Hepatocyte (in vitro differentiated cells): ENCODE measurements at regions not wholly inside any gene's neighbourhood (a gene's known extent, or its start where the extent isn't known, plus 50 kb on each side); places are given as distances from the start of the nearest gene placed in this dataset.

Source experiments
- DNase-seq: peaks from one replicate; pipeline ENCODE4 v3.0.0-alpha.2; 2016; ENCODE audit warnings: low spot score
- H2AFZ ChIP-seq: fragments of 200-600 bp; sonication (generic); 2 replicates; pipeline ENCODE4 v1.6.0; 2016; ENCODE audit warnings: antibody characterized with exemption, mild to moderate bottlenecking
- H3K27ac ChIP-seq: fragments of 200-600 bp; sonication (generic); 2 replicates; pipeline ENCODE4 v1.5.1; 2016; ENCODE audit warnings: mild to moderate bottlenecking
- H3K27me3 ChIP-seq: fragments of 200-600 bp; sonication (generic); 2 replicates; pipeline ENCODE4 v1.6.1; 2016
- H3K36me3 ChIP-seq: fragments of 200-600 bp; sonication (generic); replicated peaks from 2 replicates; pipeline ENCODE4 v1.5.1; 2016; ENCODE audit warnings: low read depth; ENCODE audit not compliant: insufficient read depth
- H3K4me1 ChIP-seq: fragments of 200-600 bp; sonication (generic); 2 replicates; pipeline ENCODE4 v1.5.1; 2016; ENCODE audit warnings: mild to moderate bottlenecking, moderate library complexity; ENCODE audit not compliant: insufficient read depth
- H3K4me2 ChIP-seq: fragments of 200-600 bp; sonication (generic); 2 replicates; pipeline ENCODE4 v1.6.0; 2016
- H3K4me3 ChIP-seq: fragments of 200-600 bp; sonication (generic); 2 replicates; pipeline ENCODE4 v1.5.1; 2016; ENCODE audit warnings: mild to moderate bottlenecking
- H3K79me2 ChIP-seq: fragments of 200-600 bp; sonication (generic); 2 replicates; pipeline ENCODE4 v1.6.0; 2017; ENCODE audit warnings: mild to moderate bottlenecking
- H3K9me2 ChIP-seq: fragments of 200-600 bp; sonication (generic); replicated peaks from 2 replicates; pipeline ENCODE4 v1.6.0; 2017; ENCODE audit warnings: mild to moderate bottlenecking; ENCODE audit not compliant: insufficient read depth
- H3K9me3 ChIP-seq: fragments of 200-600 bp; sonication (generic); 2 replicates; pipeline ENCODE4 v1.5.1; 2016; ENCODE audit warnings: low read depth, mild to moderate bottlenecking
- H4K20me1 ChIP-seq: fragments of 200-600 bp; sonication (generic); 2 replicates; pipeline ENCODE4 v1.6.0; 2016; ENCODE audit warnings: mild to moderate bottlenecking; ENCODE audit not compliant: insufficient read depth, poor library complexity, severe bottlenecking
- EZH2 ChIP-seq: fragments of 200-600 bp; sonication (generic); IDR thresholded peaks from 2 replicates; pipeline ENCODE4 v1.6.1; 2016; ENCODE audit warnings: antibody characterized with exemption, mild to moderate bottlenecking, borderline replicate concordance
- EZH2phosphoT487 ChIP-seq: fragments of 200-600 bp; sonication (generic); IDR thresholded peaks from one replicate; pipeline ENCODE4 v1.6.1; 2018; ENCODE audit warnings: antibody characterized with exemption, mild to moderate bottlenecking, low read depth, moderate library complexity; ENCODE audit not compliant: unreplicated experiment, severe bottlenecking
- WGBS: methylation state at CpG from one replicate; pipeline ENCODE4 v1.1.6; 2016; ENCODE audit warnings: low lambda C conversion rate; ENCODE audit errors: missing lambda C conversion rate; 5-methylcytosine and 5-hydroxymethylcytosine counted together
- TF ChIP-seq, protein P1 (sequence below): fragments of 200-600 bp; sonication (generic); IDR thresholded peaks from 2 replicates; pipeline ENCODE4 v1.5.1; 2016; ENCODE audit warnings: antibody characterized with exemption, mild to moderate bottlenecking; ENCODE audit not compliant: poor library complexity

- Histone ChIP-seq H4K20me1 (no peaks in the 10 kb centered on the region), H2AFZ (no peak overlapping the region), H3K27ac (no peak overlapping the region), H3K27me3 (no peaks in the 10 kb centered on the region), H3K9me2 (no peaks in the 10 kb centered on the region), H3K36me3 (no peaks in the 10 kb centered on the region), H3K4me2 (no peak overlapping the region), H3K79me2 (no peaks in the 10 kb centered on the region), H3K9me3 (no peaks in the 10 kb centered on the region), H3K4me3 (no peak overlapping the region), H3K4me1 (no peaks in the 10 kb centered on the region)
- 94% methylated on average over 2 of the region's 2 CpGs for WGBS
- TF ChIP-seq, protein P1, sequence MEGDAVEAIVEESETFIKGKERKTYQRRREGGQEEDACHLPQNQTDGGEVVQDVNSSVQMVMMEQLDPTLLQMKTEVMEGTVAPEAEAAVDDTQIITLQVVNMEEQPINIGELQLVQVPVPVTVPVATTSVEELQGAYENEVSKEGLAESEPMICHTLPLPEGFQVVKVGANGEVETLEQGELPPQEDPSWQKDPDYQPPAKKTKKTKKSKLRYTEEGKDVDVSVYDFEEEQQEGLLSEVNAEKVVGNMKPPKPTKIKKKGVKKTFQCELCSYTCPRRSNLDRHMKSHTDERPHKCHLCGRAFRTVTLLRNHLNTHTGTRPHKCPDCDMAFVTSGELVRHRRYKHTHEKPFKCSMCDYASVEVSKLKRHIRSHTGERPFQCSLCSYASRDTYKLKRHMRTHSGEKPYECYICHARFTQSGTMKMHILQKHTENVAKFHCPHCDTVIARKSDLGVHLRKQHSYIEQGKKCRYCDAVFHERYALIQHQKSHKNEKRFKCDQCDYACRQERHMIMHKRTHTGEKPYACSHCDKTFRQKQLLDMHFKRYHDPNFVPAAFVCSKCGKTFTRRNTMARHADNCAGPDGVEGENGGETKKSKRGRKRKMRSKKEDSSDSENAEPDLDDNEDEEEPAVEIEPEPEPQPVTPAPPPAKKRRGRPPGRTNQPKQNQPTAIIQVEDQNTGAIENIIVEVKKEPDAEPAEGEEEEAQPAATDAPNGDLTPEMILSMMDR, result no peak
- no peak for TF ChIP-seq EZH2
- no peak for DNase-seq
Observed at GRCh38 chr2:164084066-164084465, 348.3 kb upstream of the FIGN start.

GRCh38 chr2:164080486-164080885, 344.7 kb upstream of the FIGN start:
- Histone ChIP-seq H3K4me1 (no peaks in the 10 kb centered on the region), H3K9me3 (peaks cover 5% of the 10 kb centered on the region), H4K20me1 (no peaks in the 10 kb centered on the region), H3K9me2 (no peaks in the 10 kb centered on the region), H3K27ac (no peak overlapping the region), H2AFZ (no peak overlapping the region), H3K4me2 (no peak overlapping the region), H3K4me3 (no peak overlapping the region), H3K36me3 (no peaks in the 10 kb centered on the region), H3K79me2 (no peaks in the 10 kb centered on the region), H3K27me3 (no peaks in the 10 kb centered on the region)
- WGBS, result 91% methylated on average over 2 of the region's 2 CpGs
- TF ChIP-seq EZH2, result no peak
- TF ChIP-seq EZH2phosphoT487, result no peak
- DNase-seq, result no peak

DNA sequence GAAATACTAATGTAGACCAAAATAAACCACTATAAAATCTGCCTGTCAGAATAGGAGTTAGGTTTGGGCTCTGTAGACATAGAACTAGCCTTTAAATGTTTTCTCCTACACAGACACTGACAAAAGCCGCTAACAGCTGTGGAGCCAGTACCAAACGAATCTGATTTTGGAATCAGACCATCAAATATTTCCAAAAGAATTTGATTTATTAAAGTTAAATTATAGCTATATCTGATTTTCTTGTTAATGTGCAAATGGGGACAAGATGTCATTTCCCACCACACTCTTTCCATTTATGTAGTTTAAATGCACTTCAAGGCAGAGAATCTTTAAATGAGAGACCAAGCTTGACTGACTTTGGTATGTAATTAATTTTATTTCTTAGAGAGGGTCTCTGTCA, 343.4 kb upstream of the FIGN start:
- Histone ChIP-seq H3K9me3 (peaks cover 5% of the 10 kb centered on the region), H3K9me2 (no peaks in the 10 kb centered on the region), H3K4me2 (no peak overlapping the region), H3K27ac (no peak overlapping the region), H3K4me1 (no peaks in the 10 kb centered on the region), H3K4me3 (no peak overlapping the region), H3K27me3 (no peaks in the 10 kb centered on the region), H3K79me2 (no peaks in the 10 kb centered on the region), H2AFZ (no peak overlapping the region), H4K20me1 (no peaks in the 10 kb centered on the region), H3K36me3 (no peaks in the 10 kb centered on the region)
- TF ChIP-seq EZH2 (no peak), EZH2phosphoT487 (no peak)
- TF ChIP-seq, protein P1, result no peak
- DNase-seq, result no peak
- WGBS, result 94% methylated on average over 2 of the region's 2 CpGs

- Histone ChIP-seq H4K20me1 (no peaks in the 10 kb centered on the region), H3K79me2 (no peaks in the 10 kb centered on the region), H3K9me2 (no peaks in the 10 kb centered on the region), H3K4me1 (no peaks in the 10 kb centered on the region), H3K4me2 (no peak overlapping the region), H3K36me3 (no peaks in the 10 kb centered on the region), H3K4me3 (no peak overlapping the region), H3K27ac (no peak overlapping the region), H3K9me3 (peaks cover 5% of the 10 kb centered on the region), H2AFZ (no peak overlapping the region), H3K27me3 (no peaks in the 10 kb centered on the region)
- TF ChIP-seq, protein P1, result no peak
- TF ChIP-seq EZH2 (no peak), EZH2phosphoT487 (no peak)
- DNase-seq, result no peak
- 90% methylated on average over 4 of the region's 4 CpGs for WGBS
Observed at GRCh38 chr2:164078421-164078820, 342.6 kb upstream of the FIGN start.
